HCT116 (cell line): ENCODE measurements at regions not wholly inside any gene's neighbourhood (a gene's known extent, or its start where the extent isn't known, plus 50 kb on each side); places are given as distances from the start of the nearest gene placed in this dataset.

Experiments
- ATAC-seq: fragments of 200-7000 bp; cut with Tn5 transposase; 2 replicates; pipeline ENCODE4 v1.9.1; 2020; ENCODE audit warnings: mild to moderate bottlenecking, moderate library complexity
- BruUV-seq: library from RNA; stranded (reverse); fragments of 400-500 nt; replicated peaks from 2 replicates; lab custom pipeline; 2021; lab: Mats Ljungman, UMichigan
- CTCF ChIA-PET: fragments of 300-600 bp; sonication (Branson Sonifier 250); formaldehyde crosslinking; loops from one replicate; lab custom pipeline; 2021; ENCODE audit warnings: antibody characterized with exemption; lab: Charles Lee
- POLR2A ChIA-PET: fragments of 300-600, 350-600 bp; sonication (Branson Sonifier 250); formaldehyde crosslinking; loops from one replicate; lab custom pipeline; 2021; ENCODE audit warnings: antibody characterized with exemption; lab: Charles Lee
- RAD21 ChIA-PET, 2 experiments: fragments of 300-600 bp; sonication (Branson Sonifier 250); formaldehyde crosslinking; loops; one replicate each; lab custom pipeline; 2023; ENCODE audit warnings: low total read pairs in 2 of 2; ENCODE audit not compliant: uncharacterized antibody in 2 of 2, unreplicated experiment in 2 of 2, low non-redundant PET in 1 of 2; lab: Charles Lee
- DNase-seq: peaks from one replicate; pipeline ENCODE4 v3.0.0-alpha.2; 2010; ENCODE audit warnings: low read depth, low spot score
- H2AFZ ChIP-seq: fragments of 200-600 bp; shearing (Covaris generic), sonication (generic); 2 replicates; pipeline ENCODE4 v1.6.1; 2017; ENCODE audit warnings: low read depth, mixed run types, mixed read lengths, antibody characterized with exemption, low read length; ENCODE audit not compliant: poor library complexity, severe bottlenecking
- H3K27ac ChIP-seq: 2 replicates; pipeline ENCODE4 v1.5.1; 2012; ENCODE audit warnings: low read depth, low read length
- H3K27me3 ChIP-seq: fragments of 200-600 bp; sonication (generic); 2 replicates; pipeline ENCODE4 v1.6.1; 2016; ENCODE audit warnings: mixed run types, low read length, mixed read lengths; ENCODE audit not compliant: insufficient read depth
- H3K36me3 ChIP-seq, 2 experiments: fragments of 200-500 bp in 1 of 2; fragments of 200-600 bp in 1 of 2; sonication (Bioruptor generic) in 1 of 2; sonication (generic) in 1 of 2; 2 replicates each; pipeline versions ENCODE4 v1.5.1 to v1.6.1; 2014 to 2016; ENCODE audit warnings: low read length in 2 of 2, inconsistent platforms in 1 of 2, mixed read lengths in 1 of 2, mixed run types in 1 of 2; ENCODE audit not compliant: insufficient read depth in 2 of 2, control insufficient read depth in 1 of 2
- H3K4me1 ChIP-seq, 2 experiments: fragments of 200-600 bp in 1 of 2; sonication (generic) in 1 of 2; 2 replicates each; pipeline versions ENCODE4 v1.5.1 to v1.6.1; 2012 to 2017; ENCODE audit warnings: low read length in 2 of 2, inconsistent platforms in 1 of 2, mild to moderate bottlenecking in 1 of 2, mixed read lengths in 1 of 2, mixed run types in 1 of 2, moderate library complexity in 1 of 2; ENCODE audit not compliant: insufficient read depth in 2 of 2, control insufficient read depth in 1 of 2
- H3K4me2 ChIP-seq: fragments of 200-600 bp; sonication (generic); 2 replicates; pipeline ENCODE4 v1.6.1; 2017; ENCODE audit warnings: mixed run types, low read length, mixed read lengths
- H3K4me3 ChIP-seq, 2 experiments: fragments of 200-600 bp in 1 of 2; sonication (generic) in 1 of 2; replicated peaks in 1 of 2; 2 replicates each; pipeline ENCODE4 v1.5.1; 2011 to 2016; ENCODE audit warnings: low read length in 2 of 2, control low read depth in 1 of 2, low read depth in 1 of 2, mild to moderate bottlenecking in 1 of 2, mixed read lengths in 1 of 2, mixed run types in 1 of 2
- H3K79me2 ChIP-seq: fragments of 200-600 bp; sonication (generic); 2 replicates; pipeline ENCODE4 v1.6.1; 2017; ENCODE audit warnings: mild to moderate bottlenecking, mixed run types, low read length, moderate library complexity, mixed read lengths; ENCODE audit not compliant: insufficient read depth
- H3K9ac ChIP-seq: fragments of 200-600 bp; sonication (generic); 2 replicates; pipeline ENCODE4 v1.6.1; 2016; ENCODE audit warnings: low read length, mixed read lengths
- H3K9me2 ChIP-seq: fragments of 200-600 bp; sonication (generic), shearing (Covaris generic); 2 replicates; pipeline ENCODE4 v1.6.1; 2017; ENCODE audit warnings: mixed run types, mild to moderate bottlenecking, moderate library complexity; ENCODE audit not compliant: insufficient read depth
- H3K9me3 ChIP-seq, 2 experiments: fragments of 200-500 bp in 1 of 2; fragments of 200-600 bp in 1 of 2; sonication (Bioruptor generic) in 1 of 2; sonication (generic) in 1 of 2; 2 replicates each; pipeline ENCODE4 v1.6.1; 2014 to 2017; ENCODE audit warnings: low read length in 2 of 2, mixed read lengths in 2 of 2, inconsistent platforms in 1 of 2, low read depth in 1 of 2, mild to moderate bottlenecking in 1 of 2, mixed run types in 1 of 2, moderate library complexity in 1 of 2; ENCODE audit not compliant: control insufficient read depth in 1 of 2, insufficient read depth in 1 of 2
- H4K20me1 ChIP-seq: fragments of 200-600 bp; sonication (generic), shearing (Covaris generic); 2 replicates; pipeline ENCODE4 v1.6.1; 2017; ENCODE audit warnings: mixed run types, mild to moderate bottlenecking, moderate library complexity; ENCODE audit not compliant: insufficient read depth
- EGR1 ChIP-seq: IDR thresholded peaks from 2 replicates; pipeline ENCODE4 v1.6.1; 2012; ENCODE audit warnings: low read depth
- FOSL1 ChIP-seq: IDR thresholded peaks from 2 replicates; pipeline ENCODE4 v1.6.1; 2012; ENCODE audit warnings: low read depth
- JUND ChIP-seq: IDR thresholded peaks from 2 replicates; pipeline ENCODE4 v1.6.1; 2012
- POLR2A ChIP-seq: IDR thresholded peaks from 2 replicates; pipeline ENCODE4 v1.7.0; 2011; ENCODE audit warnings: borderline replicate concordance; ENCODE audit not compliant: insufficient read depth, insufficient read length; ENCODE audit errors: extremely low read depth
- RAD21 ChIP-seq: IDR thresholded peaks from 2 replicates; pipeline ENCODE4 v1.6.1; 2012; ENCODE audit warnings: low read depth, mild to moderate bottlenecking
- REST ChIP-seq: IDR thresholded peaks from 2 replicates; pipeline ENCODE4 v1.6.1; 2012; ENCODE audit warnings: low read depth
- intact Hi-C: fragments of 100-400 bp; cut with micrococcal nuclease; formaldehyde crosslinking; loops from 2 replicates; pipeline ENCODE4 v1.10.0; 2022

- TF ChIP-seq EGR1: no peak
- TF ChIP-seq, all 23 proteins: peak for 0
These were observed 564.7 kb upstream of the COBL start (continued) for GRCh38 chr7:51881309-51881708.

GRCh38 chr7:51878865-51879264, 562.3 kb upstream of the COBL start:
- H3K4me1 ChIP-seq: no peaks in the 10 kb centered on the region
- no peaks in the 10 kb centered on the region for H3K9me2 ChIP-seq
- ATAC-seq: no peak
- no peak overlapping the region for H3K9ac ChIP-seq
- BruUV-seq: no TSS peak
- RAD21 ChIA-PET: no interaction called here
- H3K4me2 ChIP-seq: no peak overlapping the region
- H3K9me3 ChIP-seq: peaks cover 10% of the 10 kb centered on the region in 2 experiments; a peak in 2 of 4 replicates
- DNase-seq: no peak
- no peaks in the 10 kb centered on the region for H4K20me1 ChIP-seq
- H2AFZ ChIP-seq: no peak overlapping the region
- no peaks in the 10 kb centered on the region for H3K36me3 ChIP-seq
- no peaks in the 10 kb centered on the region for H3K79me2 ChIP-seq
- intact Hi-C loops: no loop called here
- no peak overlapping the region for H3K27ac ChIP-seq
- CTCF ChIA-PET: no interaction called here
- H3K27me3 ChIP-seq: no peaks in the 10 kb centered on the region
- POLR2A ChIA-PET: no interaction called here
- H3K4me3 ChIP-seq: no peak overlapping the region
- TF ChIP-seq JUND: no peak
- no peak for TF ChIP-seq REST
- no peak for TF ChIP-seq RAD21
- no peak for TF ChIP-seq FOSL1
- TF ChIP-seq POLR2A: no peak
